DMS53 treated with DMSO at 0.1 percent for 48 hours (cell line): ENCODE measurements at regions not wholly inside any gene's neighbourhood (a gene's known extent, or its start where the extent isn't known, plus 50 kb on each side); places are given as distances from the start of the nearest gene placed in this dataset.
A peak's percentile ranks its signal among the peaks of the same experiment; 100 is the strongest.
"Not testable (repeated sequence)": the region's sequence is repeated elsewhere in the genome, so short reads cannot be mapped to it uniquely, and the experiment has no call there.

Source experiments
- DNase-seq: peaks from one replicate; lab custom pipeline; 2025; ENCODE audit not compliant: unreplicated experiment; lab: John Stamatoyannopoulos, UW

DNA sequence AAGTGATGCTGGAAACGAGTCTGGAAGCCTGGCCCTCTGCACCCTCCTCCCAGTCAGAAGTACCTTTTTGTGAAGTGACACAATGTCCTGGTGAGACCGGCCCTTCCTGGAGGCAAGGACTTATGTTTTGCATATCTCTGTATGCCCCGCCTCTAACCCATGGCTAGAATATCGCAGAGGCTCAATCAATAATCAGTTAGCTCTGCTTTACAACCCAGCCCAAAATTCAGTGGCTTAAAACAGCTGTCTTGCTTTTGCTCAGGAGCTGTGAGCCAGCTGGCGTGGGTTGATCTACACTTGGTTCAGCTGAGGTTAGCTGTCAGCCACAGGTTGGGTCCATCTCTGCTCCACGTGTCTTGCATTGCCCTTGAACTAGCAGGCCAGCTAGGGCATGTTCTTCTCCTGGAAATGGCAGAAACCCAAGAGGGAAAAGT is 98.8 kb upstream of the METTL14 start:
- no peak for DNase-seq

DNA sequence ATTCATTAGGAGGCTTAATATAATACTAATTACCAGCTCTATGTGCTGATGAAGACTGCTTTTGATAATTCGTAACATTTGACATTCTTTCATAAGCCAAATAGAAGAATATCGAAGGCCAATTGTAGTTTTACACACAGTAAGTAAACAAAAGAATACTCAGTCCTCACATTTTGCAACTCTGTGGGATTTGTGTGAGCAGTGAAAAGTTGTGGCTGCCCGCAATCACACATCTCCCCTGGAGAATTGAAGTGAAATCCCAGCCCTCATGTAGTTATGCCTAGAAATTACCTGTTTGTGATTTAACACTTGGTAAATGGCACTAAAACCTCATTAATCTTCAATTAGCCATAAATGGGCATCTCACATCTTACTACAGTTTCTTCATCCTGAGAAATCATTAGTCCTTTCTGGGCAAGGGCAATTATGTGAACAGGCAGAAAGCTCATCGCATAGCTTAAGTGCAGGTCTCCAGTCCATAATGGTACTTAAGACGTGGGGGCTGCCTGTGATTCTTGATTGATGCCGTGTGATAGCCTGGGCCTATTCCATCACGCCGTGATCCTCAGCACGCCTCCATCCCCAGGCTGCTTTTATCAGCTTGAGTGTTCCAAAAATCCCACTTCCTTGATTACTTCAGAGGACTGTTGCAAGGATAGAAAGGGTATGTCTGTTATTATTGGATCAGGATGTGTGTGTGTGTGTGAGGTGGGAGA is 97.9 kb upstream of the METTL14 start:
- no peak for DNase-seq

DNA sequence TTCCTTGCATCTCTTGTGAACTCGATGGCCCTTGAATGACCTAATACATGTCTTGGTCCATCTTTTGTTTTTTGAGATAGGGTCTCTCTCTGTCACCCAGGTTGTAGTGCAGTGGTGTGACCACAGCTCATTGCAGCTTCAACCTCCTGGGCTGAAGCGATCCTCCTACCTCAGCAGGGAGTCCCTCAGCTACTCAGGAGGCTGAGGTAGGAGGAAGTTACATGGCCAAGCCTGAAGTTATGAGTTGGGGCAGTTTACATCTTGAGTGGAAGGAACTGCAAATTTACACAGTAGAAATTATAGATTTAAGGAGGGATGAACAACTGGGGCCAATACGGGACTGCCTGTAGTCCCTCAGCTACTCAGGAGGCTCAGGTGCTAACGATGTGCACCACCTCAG is 97.2 kb upstream of the METTL14 start:
- no peak for DNase-seq

DNA sequence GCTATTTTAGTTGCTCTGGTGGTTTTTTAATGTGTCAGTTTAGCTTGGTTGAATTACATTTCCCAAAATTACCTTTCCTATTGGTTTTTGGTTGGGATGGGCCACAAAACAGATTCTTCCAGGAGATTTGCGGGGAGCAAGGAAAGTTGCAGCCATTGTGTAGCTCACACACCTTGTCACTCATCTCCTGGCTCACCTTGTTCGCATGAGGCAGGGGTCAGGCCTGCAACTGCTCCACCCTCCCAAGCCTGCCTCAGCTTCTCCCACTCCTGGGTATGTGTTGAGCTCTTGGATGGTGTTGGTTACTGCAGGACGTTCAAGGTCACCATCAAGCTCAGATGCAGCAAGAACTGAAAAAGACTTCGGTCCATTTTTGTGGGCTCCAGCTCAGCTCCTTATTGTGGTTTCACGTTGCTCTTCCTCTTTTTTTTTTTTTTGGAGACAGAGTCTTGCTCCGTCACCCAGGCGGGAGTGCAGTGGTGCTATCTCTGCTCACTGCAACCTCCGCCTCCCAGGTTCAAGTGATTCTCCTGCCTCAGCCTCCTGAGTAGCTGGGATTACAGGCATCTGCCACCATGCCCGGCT is 95.6 kb upstream of the METTL14 start:
- DNase-seq: no peak

DNA sequence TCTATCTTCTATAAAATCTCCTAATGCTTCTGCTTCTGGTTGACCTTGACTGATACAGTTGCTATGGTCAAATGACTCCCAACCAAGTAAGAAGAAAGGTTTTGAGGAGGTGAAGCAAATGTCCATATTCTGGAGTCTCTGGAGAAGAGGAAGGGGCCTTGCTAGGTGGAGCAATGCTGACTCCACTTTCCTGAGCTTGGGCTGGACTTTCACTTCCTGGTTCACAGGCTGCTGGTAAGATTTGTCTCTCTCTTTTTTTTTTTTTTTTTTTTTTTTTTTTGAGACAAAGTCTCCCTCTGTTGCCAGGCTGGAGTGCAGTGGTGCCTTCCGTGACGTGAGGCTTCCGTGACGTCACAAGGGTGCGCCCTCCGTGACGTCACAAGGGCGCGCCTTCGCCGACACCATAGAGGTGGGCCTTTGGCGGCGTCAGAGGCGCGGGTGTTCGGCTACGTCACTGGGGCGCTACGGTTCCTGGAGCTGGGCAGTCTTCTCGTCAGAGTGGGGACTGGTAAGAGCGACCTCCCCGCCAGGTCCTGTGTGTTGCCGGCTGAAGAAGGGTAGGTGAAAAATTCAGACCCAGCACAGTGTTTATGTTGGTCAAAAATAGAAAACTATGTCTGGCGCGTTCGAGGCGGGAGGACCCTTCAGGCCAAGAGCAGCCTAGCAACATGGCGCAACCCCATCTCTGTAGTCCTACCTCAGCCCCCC is 93.7 kb upstream of the METTL14 start:
- DNase-seq: peak; percentile 65

DNA sequence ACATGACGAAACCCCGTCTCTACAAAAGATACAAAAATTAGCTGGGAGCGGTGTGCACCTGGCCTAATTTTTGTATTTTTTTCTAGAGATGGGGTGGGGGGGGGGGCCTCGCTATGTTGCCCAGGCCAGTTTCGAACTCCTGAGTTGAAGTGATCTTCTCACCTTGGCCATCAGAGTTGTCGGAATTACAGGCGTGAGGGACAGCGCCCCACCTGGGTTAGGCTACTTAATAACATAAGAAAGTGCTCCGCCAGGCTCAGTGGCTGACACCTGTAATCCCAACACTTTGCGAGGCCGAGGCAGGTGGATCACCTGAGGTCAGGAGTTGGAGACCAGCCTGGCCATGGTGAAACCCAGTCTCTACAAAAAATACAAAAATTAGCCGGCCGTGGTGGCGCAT is 92.9 kb upstream of the METTL14 start:
- DNase-seq: not testable (repeated sequence)

DNA sequence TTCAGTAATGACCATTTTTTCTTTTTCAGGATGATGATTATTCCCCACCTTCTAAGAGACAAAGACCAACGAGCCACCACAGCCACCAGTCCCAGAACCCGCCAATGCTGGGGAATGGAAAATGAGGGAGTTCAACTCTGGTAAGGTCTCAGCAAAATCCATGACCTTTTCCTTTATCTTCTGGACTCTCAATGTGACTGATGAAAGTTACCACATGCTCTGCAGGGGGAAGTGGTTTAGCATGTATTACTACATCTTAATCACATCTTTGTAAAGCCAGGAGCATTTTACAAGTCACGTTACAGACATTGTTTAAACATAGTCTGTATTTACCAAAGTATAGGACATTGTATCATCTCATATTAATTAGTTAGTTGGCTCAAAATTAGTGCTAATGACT is 89.3 kb upstream of the METTL14 start:
- not testable (repeated sequence) for DNase-seq

DNA sequence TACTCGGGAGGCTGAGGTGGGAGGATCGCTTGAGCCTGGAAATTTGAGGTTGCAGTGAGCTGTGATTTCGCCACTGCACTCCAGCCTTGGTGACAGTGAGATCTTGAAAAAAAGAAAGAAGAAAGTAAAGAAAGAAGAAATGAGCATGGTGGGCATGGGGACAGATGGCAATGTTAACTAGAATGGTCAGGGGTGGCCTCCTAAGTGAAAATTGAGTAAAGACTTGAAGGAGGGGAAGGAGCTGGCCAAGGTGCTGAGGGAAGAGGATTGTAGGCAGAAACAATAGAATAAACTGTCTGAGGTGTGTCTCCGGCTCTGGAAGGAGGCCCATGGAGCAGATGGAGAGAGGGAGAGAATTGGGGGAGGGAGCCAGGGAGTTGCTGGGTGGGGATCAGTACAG is 60.1 kb upstream of the METTL14 start:
- not testable (repeated sequence) for DNase-seq

DNA sequence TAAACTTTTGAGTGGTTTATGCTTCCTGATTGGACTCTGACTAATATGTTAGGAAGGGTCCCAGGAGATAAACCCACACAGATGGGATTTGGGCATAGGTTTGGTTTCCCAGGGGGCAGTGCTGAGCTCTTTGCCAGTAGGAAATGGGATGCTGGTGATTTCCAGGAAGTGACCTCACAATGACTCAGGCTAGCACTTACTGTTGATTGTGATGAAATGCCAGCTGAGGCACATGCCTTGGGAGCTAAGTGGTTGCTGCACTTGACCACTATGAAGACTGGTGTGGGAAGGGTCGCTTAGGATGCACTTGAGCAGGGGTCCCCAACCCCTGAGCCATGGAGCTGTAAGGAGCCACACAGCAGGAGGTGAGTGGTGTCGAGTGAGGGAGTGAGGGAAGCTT is 55.5 kb upstream of the METTL14 start:
- not testable (repeated sequence) for DNase-seq

DNA sequence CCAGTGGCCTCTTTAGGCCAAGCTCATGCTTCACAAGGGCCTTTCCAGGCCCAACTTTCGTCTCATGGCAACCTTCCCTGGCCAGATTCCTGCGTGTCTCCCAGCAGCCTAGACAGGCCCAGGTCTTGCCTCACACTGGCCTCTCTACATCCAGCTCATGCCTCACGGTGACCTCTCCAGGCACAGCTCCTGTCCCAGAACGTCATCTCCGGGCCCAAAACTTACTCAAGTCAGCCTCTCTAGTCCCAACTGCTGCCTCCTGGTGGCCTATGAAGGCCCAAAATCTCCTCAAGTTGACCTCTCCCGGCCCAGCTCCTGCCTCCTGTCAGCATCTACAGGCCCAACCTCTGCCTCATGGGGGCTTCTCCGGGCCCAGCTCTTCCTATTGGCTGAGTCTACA is 54.3 kb upstream of the METTL14 start:
- not testable (repeated sequence) for DNase-seq

DNA sequence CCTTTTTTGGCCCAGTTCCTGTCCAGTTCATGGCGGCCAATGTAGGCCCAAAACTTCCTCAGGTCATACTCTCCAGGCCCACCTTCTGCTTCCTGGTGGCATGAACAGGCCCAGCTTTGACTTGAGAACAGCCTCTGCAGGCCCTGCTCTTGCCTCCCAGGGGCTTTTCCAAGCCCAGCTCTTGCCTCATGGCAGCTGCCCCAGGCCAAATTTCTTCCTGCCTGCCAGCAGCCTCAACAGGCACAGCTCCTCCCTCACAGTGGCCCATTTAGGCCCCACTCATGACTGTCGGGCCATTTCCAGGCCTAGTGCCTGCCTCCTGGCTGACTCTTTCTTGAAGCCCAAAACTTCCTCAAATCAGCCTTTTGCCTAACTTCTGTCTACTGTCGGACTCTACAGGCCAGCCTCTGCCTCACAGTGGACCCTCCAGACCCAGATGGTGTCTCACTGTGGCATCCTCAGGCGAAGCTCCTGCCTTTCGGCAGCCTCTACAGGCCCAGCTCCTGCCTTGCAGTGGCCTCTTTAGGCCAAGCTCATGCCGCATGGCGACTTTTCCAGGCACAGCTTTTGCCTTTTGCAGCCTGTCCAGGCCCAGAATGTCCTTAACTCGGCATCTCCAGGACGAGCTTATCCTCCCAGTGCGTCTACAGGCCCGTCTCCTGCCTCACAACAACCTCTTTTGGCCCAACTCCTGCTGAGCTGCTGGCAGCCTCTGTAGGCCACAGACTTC is 53.7 kb upstream of the METTL14 start:
- not testable (repeated sequence) for DNase-seq

DNA sequence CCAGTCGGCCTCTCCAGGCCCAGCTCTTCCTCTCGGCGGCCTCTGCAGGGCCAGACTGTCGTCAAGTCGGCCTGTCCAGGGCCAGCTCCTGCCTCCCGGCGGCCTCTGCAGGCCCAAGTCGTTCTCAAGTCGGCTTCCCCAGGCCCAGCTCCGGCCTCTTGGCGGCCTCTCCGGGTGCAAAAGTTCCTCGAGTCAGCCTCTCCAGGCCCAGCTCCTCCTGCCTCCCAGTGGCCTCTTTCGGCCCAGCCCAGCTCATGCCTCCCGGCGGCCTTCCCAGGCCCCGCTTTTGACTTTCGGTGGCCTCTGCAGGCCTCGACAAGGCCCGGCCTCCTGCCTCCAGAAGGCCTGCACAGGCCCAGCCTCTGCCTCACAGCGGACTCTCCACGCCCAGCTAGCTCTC is 51.7 kb upstream of the METTL14 start:
- not testable (repeated sequence) for DNase-seq

DNA sequence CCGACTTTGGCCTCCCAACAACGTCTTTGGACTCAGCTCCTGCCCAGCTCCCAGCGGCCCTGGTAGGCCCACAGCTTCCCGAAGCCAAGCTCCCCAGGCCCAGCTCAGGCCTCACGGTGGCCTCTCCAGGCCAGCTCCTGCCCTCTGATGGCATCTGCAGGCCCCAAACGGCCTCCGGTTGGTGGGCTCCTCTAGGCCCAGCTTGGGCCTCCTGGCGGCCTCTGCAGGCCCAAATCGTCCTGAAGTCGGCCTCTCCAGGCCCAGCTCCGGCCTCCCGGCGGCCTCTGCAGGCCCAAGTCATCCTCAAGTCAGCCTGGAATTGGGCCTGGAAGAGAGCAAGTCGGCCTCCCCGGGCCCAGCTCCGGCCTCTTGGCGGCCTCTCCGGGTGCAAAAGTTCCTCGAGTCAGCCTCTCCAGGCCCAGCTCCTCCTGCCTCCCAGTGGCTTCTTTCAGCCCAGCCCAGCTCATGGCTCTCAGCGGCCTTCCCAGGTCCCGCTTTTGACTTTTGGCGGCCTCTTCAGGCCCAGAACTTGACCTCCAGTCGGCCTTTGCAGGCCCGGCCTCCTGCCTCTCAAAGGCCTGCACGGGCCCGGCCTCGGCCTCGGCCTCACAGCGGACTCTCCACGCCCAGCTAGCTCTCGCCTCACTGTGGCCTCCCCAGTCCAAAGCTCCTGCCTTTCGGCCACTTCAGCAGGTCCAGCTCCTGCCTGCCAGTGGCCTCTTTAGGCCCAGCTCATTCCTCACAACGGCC is 50.9 kb upstream of the METTL14 start:
- DNase-seq: not testable (repeated sequence)
